Endometrial microvascular endothelial cells (primary cell): ENCODE measurements at regions not wholly inside any gene's neighbourhood (a gene's known extent, or its start where the extent isn't known, plus 50 kb on each side); places are given as distances from the start of the nearest gene placed in this dataset.

ENCODE experiments used
- in situ Hi-C: cut with HindIII; loops from 2 replicates; pipeline ENCODE4 v1.10.0; 2017; ENCODE audit warnings: low sequenced_read_pairs, low pct_unique_long_range_greater_than_20kb; ENCODE audit errors: inconsistent ontology term

- in situ Hi-C loops: no loop called here
These were observed 113.9 kb upstream of the ADAMTS18 start for GRCh38 chr16:77548766-77549165.

- in situ Hi-C loops: loop anchor here (25.0 kb wide), 1 partner anchor 88 kb away; no protein-coding TSS in a partner anchor
These were observed 115.0 kb upstream of the ADAMTS18 start for GRCh38 chr16:77549876-77550275.

GRCh38 chr16:77551357-77551756, 116.5 kb upstream of the ADAMTS18 start:
- in situ Hi-C loops: loop anchor here (25.0 kb wide), 1 partner anchor 89 kb away; no protein-coding TSS in a partner anchor

GRCh38 chr16:77553130-77553529, 118.3 kb upstream of the ADAMTS18 start:
- in situ Hi-C loops: loop anchor here (25.0 kb wide), 1 partner anchor 91 kb away; no protein-coding TSS in a partner anchor

- in situ Hi-C loops: loop anchor here (25.0 kb wide), 1 partner anchor 93 kb away; no protein-coding TSS in a partner anchor
These were observed 120.3 kb upstream of the ADAMTS18 start for GRCh38 chr16:77555126-77555525.

- in situ Hi-C loops: loop anchor here (25.0 kb wide), 1 partner anchor 93 kb away; no protein-coding TSS in a partner anchor
These were observed 121.0 kb upstream of the ADAMTS18 start for GRCh38 chr16:77555791-77556190.

GRCh38 chr16:77556201-77556873, 121.5 kb upstream of the ADAMTS18 start:
- in situ Hi-C loops: loop anchor here (25.0 kb wide), 1 partner anchor 94 kb away; no protein-coding TSS in a partner anchor

- in situ Hi-C loops: loop anchor here (25.0 kb wide), 1 partner anchor 95 kb away; no protein-coding TSS in a partner anchor
These were observed 122.6 kb upstream of the ADAMTS18 start for GRCh38 chr16:77557385-77557784.

- in situ Hi-C loops: loop anchor here (25.0 kb wide), 1 partner anchor 96 kb away; no protein-coding TSS in a partner anchor
These were observed 124.0 kb upstream of the ADAMTS18 start for GRCh38 chr16:77558786-77559185.

- in situ Hi-C loops: loop anchor here (25.0 kb wide), 1 partner anchor 100 kb away; no protein-coding TSS in a partner anchor
These were observed 127.7 kb upstream of the ADAMTS18 start for GRCh38 chr16:77562497-77562896.

- in situ Hi-C loops: loop anchor here (25.0 kb wide), 1 partner anchor 103 kb away; no protein-coding TSS in a partner anchor
These were observed 130.1 kb upstream of the ADAMTS18 start for GRCh38 chr16:77564791-77565390.

GRCh38 chr16:77569406-77569805, 134.6 kb upstream of the ADAMTS18 start:
- in situ Hi-C loops: loop anchor here (25.0 kb wide), 1 partner anchor 107 kb away; no protein-coding TSS in a partner anchor

- in situ Hi-C loops: loop anchor here (25.0 kb wide), 1 partner anchor 108 kb away; no protein-coding TSS in a partner anchor
These were observed 135.7 kb upstream of the ADAMTS18 start for GRCh38 chr16:77570574-77570973.

GRCh38 chr16:77571115-77571862, 136.5 kb upstream of the ADAMTS18 start:
- in situ Hi-C loops: loop anchor here (25.0 kb wide), 1 partner anchor 109 kb away; no protein-coding TSS in a partner anchor

GRCh38 chr16:77574867-77575624, 140.2 kb upstream of the ADAMTS18 start:
- in situ Hi-C loops: loop anchor here (25.0 kb wide), 1 partner anchor 113 kb away; no protein-coding TSS in a partner anchor

- in situ Hi-C loops: no loop called here
These were observed 142.9 kb upstream of the NUDT7 start for GRCh38 chr16:77579351-77579891.

GRCh38 chr16:77581706-77582105, 140.6 kb upstream of the NUDT7 start:
- in situ Hi-C loops: loop anchor here (10.0 kb wide), 1 partner anchor 347 kb away; no protein-coding TSS in a partner anchor
